ENCODE measurements at regions not wholly inside any gene's neighbourhood (a gene's known extent, or its start where the extent isn't known, plus 50 kb on each side); places are given as distances from the start of the nearest gene placed in this dataset.

- no peak for DNase-seq (ENCODE audit: low read depth, low spot score)
- TF ChIP-seq, protein P1, sequence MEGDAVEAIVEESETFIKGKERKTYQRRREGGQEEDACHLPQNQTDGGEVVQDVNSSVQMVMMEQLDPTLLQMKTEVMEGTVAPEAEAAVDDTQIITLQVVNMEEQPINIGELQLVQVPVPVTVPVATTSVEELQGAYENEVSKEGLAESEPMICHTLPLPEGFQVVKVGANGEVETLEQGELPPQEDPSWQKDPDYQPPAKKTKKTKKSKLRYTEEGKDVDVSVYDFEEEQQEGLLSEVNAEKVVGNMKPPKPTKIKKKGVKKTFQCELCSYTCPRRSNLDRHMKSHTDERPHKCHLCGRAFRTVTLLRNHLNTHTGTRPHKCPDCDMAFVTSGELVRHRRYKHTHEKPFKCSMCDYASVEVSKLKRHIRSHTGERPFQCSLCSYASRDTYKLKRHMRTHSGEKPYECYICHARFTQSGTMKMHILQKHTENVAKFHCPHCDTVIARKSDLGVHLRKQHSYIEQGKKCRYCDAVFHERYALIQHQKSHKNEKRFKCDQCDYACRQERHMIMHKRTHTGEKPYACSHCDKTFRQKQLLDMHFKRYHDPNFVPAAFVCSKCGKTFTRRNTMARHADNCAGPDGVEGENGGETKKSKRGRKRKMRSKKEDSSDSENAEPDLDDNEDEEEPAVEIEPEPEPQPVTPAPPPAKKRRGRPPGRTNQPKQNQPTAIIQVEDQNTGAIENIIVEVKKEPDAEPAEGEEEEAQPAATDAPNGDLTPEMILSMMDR (IDR thresholded peaks at IDR 0.05; ENCODE audit: low read depth, low read length), result no peak
- Histone ChIP-seq H3K4me3 (ENCODE audit: low read depth, low read length) (no peak overlapping the region), H3K27me3 (ENCODE audit: control insufficient read depth, insufficient read depth, low read length) (no peaks in the 10 kb centered on the region), H3K27ac (ENCODE audit: low read depth, low read length) (no peak overlapping the region), H3K9me3 (ENCODE audit: control insufficient read depth, insufficient read depth, low read length) (peaks cover 23% of the 10 kb centered on the region)
- POLR2A ChIA-PET, result no interaction called here
- CTCF ChIA-PET, result no interaction called here
Measured at GRCh38 chr7:63087575-63088190, 911.0 kb upstream of the ZNF722 start.

GRCh38 chr7:63092951-63093350 is 905.7 kb upstream of the ZNF722 start:
- no peak overlapping the region for H3K4me3 ChIP-seq (ENCODE audit: low read depth, low read length)
- ChIA-PET POLR2A (no interaction called here), CTCF (no interaction called here)
- H3K27me3 ChIP-seq (ENCODE audit: control insufficient read depth, insufficient read depth, low read length), result no peaks in the 10 kb centered on the region
- H3K9me3 ChIP-seq (ENCODE audit: control insufficient read depth, insufficient read depth, low read length), result peaks cover 35% of the 10 kb centered on the region
- TF ChIP-seq, protein P1 (IDR thresholded peaks at IDR 0.05; ENCODE audit: low read depth, low read length), result no peak
- no peak for DNase-seq (ENCODE audit: low read depth, low spot score)
- H3K27ac ChIP-seq (ENCODE audit: low read depth, low read length), result no peak overlapping the region

DNA sequence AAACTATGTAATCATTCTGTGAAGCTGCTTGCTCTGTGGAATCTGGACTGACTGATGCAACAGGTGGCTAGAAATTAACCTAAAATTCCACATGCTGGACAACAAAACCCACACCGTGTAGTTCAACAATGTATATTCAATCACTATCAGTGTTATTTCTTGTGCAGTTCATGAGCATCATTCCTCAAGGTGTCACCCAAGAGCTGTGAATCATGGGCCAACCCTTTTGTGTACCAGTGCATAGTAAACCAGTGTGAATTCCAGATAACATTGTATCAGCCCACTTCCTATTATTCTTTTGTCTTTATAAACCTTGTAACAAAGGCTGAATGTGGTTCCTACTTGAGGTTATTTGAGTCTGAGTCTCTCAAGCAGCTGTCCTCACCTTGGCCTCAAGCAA is 905.2 kb upstream of the ZNF722 start:
- ChIA-PET POLR2A (no interaction called here), CTCF (no interaction called here)
- Histone ChIP-seq H3K27me3 (ENCODE audit: control insufficient read depth, insufficient read depth, low read length) (no peaks in the 10 kb centered on the region), H3K4me3 (ENCODE audit: low read depth, low read length) (no peak overlapping the region), H3K27ac (ENCODE audit: low read depth, low read length) (no peak overlapping the region), H3K9me3 (ENCODE audit: control insufficient read depth, insufficient read depth, low read length) (peaks cover 35% of the 10 kb centered on the region)
- no peak for DNase-seq (ENCODE audit: low read depth, low spot score)
- TF ChIP-seq, protein P1 (IDR thresholded peaks at IDR 0.05; ENCODE audit: low read depth, low read length), result no peak

GRCh38 chr7:63096141-63096540 is 902.5 kb upstream of the ZNF722 start:
- TF ChIP-seq, protein P1 (IDR thresholded peaks at IDR 0.05; ENCODE audit: low read depth, low read length), result no peak
- H3K4me3 ChIP-seq (ENCODE audit: low read depth, low read length), result no peak overlapping the region
- no peak for DNase-seq (ENCODE audit: low read depth, low spot score)
- ChIA-PET CTCF (no interaction called here), POLR2A (no interaction called here)
- H3K27ac ChIP-seq (ENCODE audit: low read depth, low read length), result no peak overlapping the region
- H3K9me3 ChIP-seq (ENCODE audit: control insufficient read depth, insufficient read depth, low read length), result peaks cover 43% of the 10 kb centered on the region
- H3K27me3 ChIP-seq (ENCODE audit: control insufficient read depth, insufficient read depth, low read length), result no peaks in the 10 kb centered on the region

DNA sequence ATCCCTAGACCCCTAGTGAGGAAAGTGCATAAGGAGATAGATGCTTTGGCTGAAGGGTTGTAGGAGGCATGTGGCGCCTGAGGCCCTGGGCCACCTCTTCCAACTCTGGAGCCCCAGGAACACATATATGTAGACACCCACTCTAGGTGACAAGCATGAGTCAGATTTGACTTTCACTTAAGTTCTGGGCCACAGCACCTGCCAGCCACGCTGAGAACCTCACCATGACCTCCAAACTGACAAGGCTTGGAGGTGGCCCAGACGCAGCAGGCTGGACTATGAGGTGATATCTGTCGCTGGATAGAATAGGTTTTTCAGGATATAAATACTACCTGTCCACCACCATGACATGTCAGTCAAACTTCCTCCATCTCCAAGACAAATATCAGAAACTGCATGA is 894.0 kb upstream of the ZNF722 start:
- peaks cover 59% of the 10 kb centered on the region for H3K9me3 ChIP-seq (ENCODE audit: control insufficient read depth, insufficient read depth, low read length)
- ChIA-PET CTCF (no interaction called here), POLR2A (no interaction called here)
- no peak overlapping the region for H3K4me3 ChIP-seq (ENCODE audit: low read depth, low read length)
- no peak overlapping the region for H3K27ac ChIP-seq (ENCODE audit: low read depth, low read length)
- H3K27me3 ChIP-seq (ENCODE audit: control insufficient read depth, insufficient read depth, low read length), result no peaks in the 10 kb centered on the region
- TF ChIP-seq, protein P1 (IDR thresholded peaks at IDR 0.05; ENCODE audit: low read depth, low read length), result no peak
- no peak for DNase-seq (ENCODE audit: low read depth, low spot score)

All from AG04450 (cell line).